ENCODE measurements at regions not wholly inside any gene's neighbourhood (a gene's known extent, or its start where the extent isn't known, plus 50 kb on each side); places are given as distances from the start of the nearest gene placed in this dataset.

GRCh38 chr10:121082984-121083383 is 231.8 kb downstream of the WDR11 start:
- Mint-ChIP-seq H3K27me3 (ENCODE audit: low read depth, unreplicated experiment) (peaks cover 28% of the 10 kb centered on the region), H3K9me3 (ENCODE audit: unreplicated experiment) (peaks cover 2% of the 10 kb centered on the region), H3K4me1 (ENCODE audit: low read depth, unreplicated experiment) (peaks cover 4% of the 10 kb centered on the region), H3K36me3 (ENCODE audit: low read depth, unreplicated experiment) (no peaks in the 10 kb centered on the region), H3K4me3 (ENCODE audit: unreplicated experiment) (no peak overlapping the region), H3K27ac (ENCODE audit: unreplicated experiment) (no peak overlapping the region)
- TF ChIP-seq CTCF (IDR thresholded peaks at IDR 0.05; ENCODE audit: insufficient read depth, low read depth, low read length) (no peak), EZH2 (IDR thresholded peaks at IDR 0.05; ENCODE audit: insufficient read depth, low read length) (no peak)
- no peak overlapping the region for H2AFZ ChIP-seq (ENCODE audit: low read depth, low read length)
- H3K9me3 ChIP-seq (ENCODE audit: insufficient read depth, low read depth, low read length) = peaks cover 2% of the 10 kb centered on the region
- H3K4me2 ChIP-seq (ENCODE audit: low read length) = no peak overlapping the region
- H3K27me3 ChIP-seq (ENCODE audit: insufficient read depth, low read length) = peaks cover 6% of the 10 kb centered on the region
- H3K36me3 ChIP-seq (ENCODE audit: insufficient read depth, low read length) = no peaks in the 10 kb centered on the region
- H4K20me1 ChIP-seq (ENCODE audit: insufficient read depth, low read length) = no peaks in the 10 kb centered on the region
- no peak overlapping the region for H3K4me3 ChIP-seq (ENCODE audit: insufficient read depth, low read depth, low read length)
- peaks cover 3% of the 10 kb centered on the region for H3K4me1 ChIP-seq (ENCODE audit: insufficient read depth, low read length)
- DNase-seq (ENCODE audit: low read depth) (no peak), FAIRE-seq (no peak)
- no peak overlapping the region for H3K9ac ChIP-seq (ENCODE audit: low read length)
- no peak overlapping the region for H3K27ac ChIP-seq (ENCODE audit: low read depth, low read length)
- H3K79me2 ChIP-seq (ENCODE audit: insufficient read depth, low read length) = no peaks in the 10 kb centered on the region

DNA sequence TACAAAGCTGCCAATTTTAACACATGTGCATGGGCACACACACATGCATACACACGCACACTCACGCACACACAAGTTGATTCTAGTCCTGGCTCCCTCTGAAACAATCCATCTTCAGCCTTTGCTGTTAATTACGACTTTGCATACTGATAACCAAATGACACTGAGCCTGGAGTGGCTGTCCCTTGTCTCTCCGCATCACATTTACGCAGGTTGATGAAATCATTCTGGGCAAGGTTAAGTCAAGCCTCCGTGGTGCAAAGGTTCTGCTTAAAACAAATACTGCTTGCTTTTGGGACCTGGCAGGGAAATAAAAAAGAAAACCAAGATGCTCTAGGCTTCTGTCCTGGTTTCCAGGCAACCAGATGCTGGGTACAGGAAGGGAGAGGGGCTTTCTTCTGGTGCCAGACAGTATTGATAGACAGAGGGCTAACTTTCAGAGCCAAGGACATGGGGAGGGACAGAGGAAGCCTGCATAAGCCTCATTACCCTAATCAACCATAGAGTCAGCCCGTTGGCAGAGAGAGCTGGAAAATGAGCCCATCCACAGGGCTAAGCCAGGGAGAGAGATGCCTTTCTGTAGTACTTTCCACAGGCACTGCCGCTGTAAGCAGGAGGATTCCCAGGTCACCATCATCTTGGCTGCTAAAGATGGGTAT is 233.0 kb downstream of the WDR11 start:
- H3K36me3 ChIP-seq (ENCODE audit: insufficient read depth, low read length) = no peaks in the 10 kb centered on the region
- no peaks in the 10 kb centered on the region for H4K20me1 ChIP-seq (ENCODE audit: insufficient read depth, low read length)
- H3K27ac Mint-ChIP-seq (ENCODE audit: unreplicated experiment) = no peak overlapping the region
- DNase-seq (ENCODE audit: low read depth) (no peak), FAIRE-seq (no peak)
- no peaks in the 10 kb centered on the region for H3K4me1 Mint-ChIP-seq (ENCODE audit: low read depth, unreplicated experiment)
- H3K36me3 Mint-ChIP-seq (ENCODE audit: low read depth, unreplicated experiment) = no peaks in the 10 kb centered on the region
- H3K4me3 Mint-ChIP-seq (ENCODE audit: unreplicated experiment) = no peak overlapping the region
- peaks cover 25% of the 10 kb centered on the region for H3K27me3 Mint-ChIP-seq (ENCODE audit: low read depth, unreplicated experiment)
- H3K9me3 ChIP-seq (ENCODE audit: insufficient read depth, low read depth, low read length) = peaks cover 2% of the 10 kb centered on the region
- H3K79me2 ChIP-seq (ENCODE audit: insufficient read depth, low read length) = no peaks in the 10 kb centered on the region
- no peaks in the 10 kb centered on the region for H3K4me1 ChIP-seq (ENCODE audit: insufficient read depth, low read length)
- H3K9ac ChIP-seq (ENCODE audit: low read length) = no peak overlapping the region
- H3K4me2 ChIP-seq (ENCODE audit: low read length) = no peak overlapping the region
- H3K27me3 ChIP-seq (ENCODE audit: insufficient read depth, low read length) = peaks cover 6% of the 10 kb centered on the region
- no peak overlapping the region for H2AFZ ChIP-seq (ENCODE audit: low read depth, low read length)
- H3K9me3 Mint-ChIP-seq (ENCODE audit: unreplicated experiment) = no peaks in the 10 kb centered on the region
- no peak for TF ChIP-seq CTCF (IDR thresholded peaks at IDR 0.05; ENCODE audit: insufficient read depth, low read depth, low read length)
- no peak for TF ChIP-seq EZH2 (IDR thresholded peaks at IDR 0.05; ENCODE audit: insufficient read depth, low read length)
- H3K4me3 ChIP-seq (ENCODE audit: insufficient read depth, low read depth, low read length) = no peak overlapping the region
- no peak overlapping the region for H3K27ac ChIP-seq (ENCODE audit: low read depth, low read length)

GRCh38 chr10:121084675-121085070 is 233.5 kb downstream of the WDR11 start:
- Histone ChIP-seq H4K20me1 (ENCODE audit: insufficient read depth, low read length) (no peaks in the 10 kb centered on the region), H3K79me2 (ENCODE audit: insufficient read depth, low read length) (no peaks in the 10 kb centered on the region), H2AFZ (ENCODE audit: low read depth, low read length) (no peak overlapping the region), H3K4me1 (ENCODE audit: insufficient read depth, low read length) (no peaks in the 10 kb centered on the region), H3K9ac (ENCODE audit: low read length) (no peak overlapping the region), H3K4me3 (ENCODE audit: insufficient read depth, low read depth, low read length) (no peak overlapping the region), H3K27me3 (ENCODE audit: insufficient read depth, low read length) (peaks cover 6% of the 10 kb centered on the region), H3K27ac (ENCODE audit: low read depth, low read length) (no peak overlapping the region), H3K4me2 (ENCODE audit: low read length) (no peak overlapping the region), H3K36me3 (ENCODE audit: insufficient read depth, low read length) (no peaks in the 10 kb centered on the region), H3K9me3 (ENCODE audit: insufficient read depth, low read depth, low read length) (peaks cover 2% of the 10 kb centered on the region)
- no peak for FAIRE-seq
- no peak for DNase-seq (ENCODE audit: low read depth)
- no peak for TF ChIP-seq EZH2 (IDR thresholded peaks at IDR 0.05; ENCODE audit: insufficient read depth, low read length)
- H3K36me3 Mint-ChIP-seq (ENCODE audit: low read depth, unreplicated experiment) = no peaks in the 10 kb centered on the region
- no peaks in the 10 kb centered on the region for H3K4me1 Mint-ChIP-seq (ENCODE audit: low read depth, unreplicated experiment)
- H3K27ac Mint-ChIP-seq (ENCODE audit: unreplicated experiment) = no peak overlapping the region
- H3K4me3 Mint-ChIP-seq (ENCODE audit: unreplicated experiment) = no peak overlapping the region
- peaks cover 21% of the 10 kb centered on the region for H3K27me3 Mint-ChIP-seq (ENCODE audit: low read depth, unreplicated experiment)
- no peaks in the 10 kb centered on the region for H3K9me3 Mint-ChIP-seq (ENCODE audit: unreplicated experiment)

Data from astrocyte (in vitro differentiated cells and primary cell).